Gastroesophageal sphincter (tissue), 3 donors: ENCODE measurements at regions not wholly inside any gene's neighbourhood (a gene's known extent, or its start where the extent isn't known, plus 50 kb on each side); places are given as distances from the start of the nearest gene placed in this dataset.

ENCODE experiments used
- POLR2AphosphoS5 ChIP-seq: sonication (generic); formaldehyde crosslinking; IDR thresholded peaks from one replicate; pipeline ENCODE4 v1.6.1; 2017; ENCODE audit warnings: antibody characterized with exemption
- TF ChIP-seq, protein P1 (sequence below), 4 experiments: fragments of 200-600 bp in 2 of 4; fragments of 450-650 bp in 2 of 4; sonication (generic) in 1 of 4; IDR thresholded peaks; one replicate each; pipeline ENCODE4 v1.5.1; 2017 to 2019; ENCODE audit warnings: antibody characterized with exemption in 4 of 4, mild to moderate bottlenecking in 2 of 4, moderate library complexity in 2 of 4

- TF ChIP-seq, protein P1, sequence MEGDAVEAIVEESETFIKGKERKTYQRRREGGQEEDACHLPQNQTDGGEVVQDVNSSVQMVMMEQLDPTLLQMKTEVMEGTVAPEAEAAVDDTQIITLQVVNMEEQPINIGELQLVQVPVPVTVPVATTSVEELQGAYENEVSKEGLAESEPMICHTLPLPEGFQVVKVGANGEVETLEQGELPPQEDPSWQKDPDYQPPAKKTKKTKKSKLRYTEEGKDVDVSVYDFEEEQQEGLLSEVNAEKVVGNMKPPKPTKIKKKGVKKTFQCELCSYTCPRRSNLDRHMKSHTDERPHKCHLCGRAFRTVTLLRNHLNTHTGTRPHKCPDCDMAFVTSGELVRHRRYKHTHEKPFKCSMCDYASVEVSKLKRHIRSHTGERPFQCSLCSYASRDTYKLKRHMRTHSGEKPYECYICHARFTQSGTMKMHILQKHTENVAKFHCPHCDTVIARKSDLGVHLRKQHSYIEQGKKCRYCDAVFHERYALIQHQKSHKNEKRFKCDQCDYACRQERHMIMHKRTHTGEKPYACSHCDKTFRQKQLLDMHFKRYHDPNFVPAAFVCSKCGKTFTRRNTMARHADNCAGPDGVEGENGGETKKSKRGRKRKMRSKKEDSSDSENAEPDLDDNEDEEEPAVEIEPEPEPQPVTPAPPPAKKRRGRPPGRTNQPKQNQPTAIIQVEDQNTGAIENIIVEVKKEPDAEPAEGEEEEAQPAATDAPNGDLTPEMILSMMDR (IDR thresholded peaks at IDR 0.05) = no peak
- no peak for TF ChIP-seq POLR2AphosphoS5
These were observed 155.5 kb downstream of the DHX15 start for GRCh38 chr4:24428850-24429249.
